Subcutaneous abdominal adipose tissue (tissue), 5 donors: ENCODE measurements at regions not wholly inside any gene's neighbourhood (a gene's known extent, or its start where the extent isn't known, plus 50 kb on each side); places are given as distances from the start of the nearest gene placed in this dataset.
"Not testable (repeated sequence)": the region's sequence is repeated elsewhere in the genome, so short reads cannot be mapped to it uniquely, and the experiment has no call there.

ENCODE experiments used
- H3K27ac ChIP-seq: one replicate; pipeline ENCODE4 v1.7.0; 2013; ENCODE audit warnings: low read depth, mild to moderate bottlenecking, inconsistent platforms, low read length, moderate library complexity
- H3K27me3 ChIP-seq, 5 donors: one replicate each; pipeline ENCODE4 v1.7.0; 2013; ENCODE audit warnings: low read length in 5 of 5, inconsistent platforms in 1 of 5; ENCODE audit not compliant: control insufficient read depth in 5 of 5, insufficient read depth in 4 of 5
- H3K36me3 ChIP-seq, 5 donors: one replicate each; pipeline ENCODE4 v1.7.0; 2013; ENCODE audit warnings: low read length in 5 of 5; ENCODE audit not compliant: control insufficient read depth in 5 of 5, insufficient read depth in 5 of 5
- H3K4me1 ChIP-seq, 5 donors: one replicate each; pipeline ENCODE4 v1.7.0; 2013; ENCODE audit warnings: low read length in 5 of 5, mild to moderate bottlenecking in 3 of 5, moderate library complexity in 1 of 5; ENCODE audit not compliant: control insufficient read depth in 5 of 5, insufficient read depth in 5 of 5
- H3K4me3 ChIP-seq, 5 donors: one replicate each; pipeline ENCODE4 v1.7.0; 2013; ENCODE audit warnings: low read length in 5 of 5, low read depth in 1 of 5
- H3K9ac ChIP-seq, 5 donors: one replicate each; pipeline ENCODE4 v1.7.0; 2013; ENCODE audit warnings: low read length in 5 of 5, mild to moderate bottlenecking in 4 of 5, moderate library complexity in 3 of 5
- H3K9me3 ChIP-seq, 5 donors: one replicate each; pipeline ENCODE4 v1.7.0; 2013; ENCODE audit warnings: low read length in 5 of 5; ENCODE audit not compliant: control insufficient read depth in 5 of 5
- donor health status: healthy.
- donor health status: healthy.
- donor health status: healthy.
- donor health status: healthy.
- donor health status: healthy.

- H3K9me3 ChIP-seq, result peaks cover 0 to 3% (median 0%) of the 10 kb centered on the region in 5 donors
- H3K27me3 ChIP-seq, result no peaks in the 10 kb centered on the region
- no peak overlapping the region for H3K27ac ChIP-seq
- no peaks in the 10 kb centered on the region for H3K36me3 ChIP-seq
- H3K4me1 ChIP-seq, result peaks cover 0 to 12% (median 8%) of the 10 kb centered on the region in 5 donors
- H3K4me3 ChIP-seq, result no peak overlapping the region
- H3K9ac ChIP-seq, result no peak overlapping the region
Observed at GRCh38 chr10:6950133-6950532, 370.1 kb upstream of the PRKCQ start.

GRCh38 chr10:6944436-6944835 lies 364.4 kb upstream of the PRKCQ start:
- H3K27me3 ChIP-seq, result no peaks in the 10 kb centered on the region
- no peaks in the 10 kb centered on the region for H3K4me1 ChIP-seq
- H3K9ac ChIP-seq, result no peak overlapping the region
- no peak overlapping the region for H3K27ac ChIP-seq
- no peak overlapping the region for H3K4me3 ChIP-seq
- no peaks in the 10 kb centered on the region for H3K36me3 ChIP-seq
- H3K9me3 ChIP-seq, result peaks cover 0 to 3% (median 0%) of the 10 kb centered on the region in 5 donors

- H3K27me3 ChIP-seq, result no peaks in the 10 kb centered on the region
- H3K9me3 ChIP-seq, result peaks cover 0 to 7% (median 5%) of the 10 kb centered on the region in 5 donors
- no peak overlapping the region for H3K9ac ChIP-seq
- no peak overlapping the region for H3K27ac ChIP-seq
- H3K4me1 ChIP-seq, result no peaks in the 10 kb centered on the region
- no peaks in the 10 kb centered on the region for H3K36me3 ChIP-seq
- no peak overlapping the region for H3K4me3 ChIP-seq
Observed at GRCh38 chr10:6938384-6938783, 358.3 kb upstream of the PRKCQ start.

- H3K36me3 ChIP-seq, result no peaks in the 10 kb centered on the region
- H3K27me3 ChIP-seq, result no peaks in the 10 kb centered on the region
- H3K9ac ChIP-seq, result no peak overlapping the region
- H3K4me3 ChIP-seq, result no peak overlapping the region
- H3K27ac ChIP-seq, result no peak overlapping the region
- H3K4me1 ChIP-seq, result no peaks in the 10 kb centered on the region
- peaks cover 0 to 7% (median 5%) of the 10 kb centered on the region in 5 donors for H3K9me3 ChIP-seq
Observed at GRCh38 chr10:6936931-6937330, 356.9 kb upstream of the PRKCQ start.

- H3K27me3 ChIP-seq, result peaks cover 0 to 2% (median 0%) of the 10 kb centered on the region in 5 donors
- no peak overlapping the region for H3K27ac ChIP-seq
- H3K9me3 ChIP-seq, result no peaks in the 10 kb centered on the region
- no peak overlapping the region for H3K9ac ChIP-seq
- peaks cover 0 to 16% (median 0%) of the 10 kb centered on the region in 5 donors for H3K4me1 ChIP-seq
- no peaks in the 10 kb centered on the region for H3K36me3 ChIP-seq
- H3K4me3 ChIP-seq, result no peak overlapping the region
Observed at GRCh38 chr10:6929148-6929830, 349.2 kb upstream of the PRKCQ start.

- peaks cover 0 to 16% (median 0%) of the 10 kb centered on the region in 5 donors for H3K4me1 ChIP-seq
- no peak overlapping the region for H3K9ac ChIP-seq
- H3K27ac ChIP-seq, result no peak overlapping the region
- no peaks in the 10 kb centered on the region for H3K9me3 ChIP-seq
- H3K27me3 ChIP-seq, result peaks cover 0 to 2% (median 0%) of the 10 kb centered on the region in 5 donors
- H3K4me3 ChIP-seq, result no peak overlapping the region
- H3K36me3 ChIP-seq, result no peaks in the 10 kb centered on the region
Observed at GRCh38 chr10:6928586-6928985, 348.5 kb upstream of the PRKCQ start.

GRCh38 chr10:6926971-6927370 lies 346.9 kb upstream of the PRKCQ start:
- Histone ChIP-seq H3K9ac (no peak overlapping the region), H3K9me3 (no peaks in the 10 kb centered on the region), H3K36me3 (no peaks in the 10 kb centered on the region), H3K4me1 (peaks cover 0 to 16% (median 0%) of the 10 kb centered on the region in 5 donors), H3K27me3 (peaks cover 0 to 2% (median 0%) of the 10 kb centered on the region in 5 donors), H3K27ac (no peak overlapping the region), H3K4me3 (no peak overlapping the region)

GRCh38 chr10:6925146-6925545 lies 345.1 kb upstream of the PRKCQ start:
- Histone ChIP-seq H3K4me3 (no peak overlapping the region), H3K9ac (no peak overlapping the region), H3K27me3 (peaks cover 0 to 4% (median 0%) of the 10 kb centered on the region in 5 donors), H3K27ac (no peak overlapping the region), H3K36me3 (no peaks in the 10 kb centered on the region), H3K4me1 (peaks cover 0 to 19% (median 0%) of the 10 kb centered on the region in 5 donors), H3K9me3 (no peaks in the 10 kb centered on the region)

- Histone ChIP-seq H3K4me1 (peaks cover 0 to 22% (median 2%) of the 10 kb centered on the region in 5 donors), H3K4me3 (no peak overlapping the region), H3K36me3 (no peaks in the 10 kb centered on the region), H3K9ac (no peak overlapping the region), H3K9me3 (no peaks in the 10 kb centered on the region), H3K27me3 (peaks cover 0 to 8% (median 2%) of the 10 kb centered on the region in 5 donors), H3K27ac (no peak overlapping the region)
Observed at GRCh38 chr10:6924166-6924565, 344.1 kb upstream of the PRKCQ start.

- not testable (repeated sequence) for H3K27me3 ChIP-seq, H3K27ac ChIP-seq, H3K36me3 ChIP-seq, H3K4me3 ChIP-seq, H3K9me3 ChIP-seq, H3K9ac ChIP-seq, H3K4me1 ChIP-seq
Observed at GRCh38 chr10:6921026-6921425, 340.9 kb upstream of the PRKCQ start.
